HCT116 (cell line): ENCODE measurements at regions not wholly inside any gene's neighbourhood (a gene's known extent, or its start where the extent isn't known, plus 50 kb on each side); places are given as distances from the start of the nearest gene placed in this dataset.

Source experiments
- ATAC-seq: fragments of 200-7000 bp; cut with Tn5 transposase; 2 replicates; pipeline ENCODE4 v1.9.1; 2020; ENCODE audit warnings: mild to moderate bottlenecking, moderate library complexity
- BruUV-seq: library from RNA; stranded (reverse); fragments of 400-500 nt; replicated peaks from 2 replicates; lab custom pipeline; 2021; lab: Mats Ljungman, UMichigan
- CTCF ChIA-PET: fragments of 300-600 bp; sonication (Branson Sonifier 250); formaldehyde crosslinking; loops from one replicate; lab custom pipeline; 2021; ENCODE audit warnings: antibody characterized with exemption; lab: Charles Lee
- POLR2A ChIA-PET: fragments of 300-600, 350-600 bp; sonication (Branson Sonifier 250); formaldehyde crosslinking; loops from one replicate; lab custom pipeline; 2021; ENCODE audit warnings: antibody characterized with exemption; lab: Charles Lee
- RAD21 ChIA-PET, 2 experiments: fragments of 300-600 bp; sonication (Branson Sonifier 250); formaldehyde crosslinking; loops; one replicate each; lab custom pipeline; 2023; ENCODE audit warnings: low total read pairs in 2 of 2; ENCODE audit not compliant: uncharacterized antibody in 2 of 2, unreplicated experiment in 2 of 2, low non-redundant PET in 1 of 2; lab: Charles Lee
- DNase-seq: peaks from one replicate; pipeline ENCODE4 v3.0.0-alpha.2; 2010; ENCODE audit warnings: low read depth, low spot score
- H2AFZ ChIP-seq: fragments of 200-600 bp; shearing (Covaris generic), sonication (generic); 2 replicates; pipeline ENCODE4 v1.6.1; 2017; ENCODE audit warnings: low read depth, mixed run types, mixed read lengths, antibody characterized with exemption, low read length; ENCODE audit not compliant: poor library complexity, severe bottlenecking
- H3K27ac ChIP-seq: 2 replicates; pipeline ENCODE4 v1.5.1; 2012; ENCODE audit warnings: low read depth, low read length
- H3K27me3 ChIP-seq: fragments of 200-600 bp; sonication (generic); 2 replicates; pipeline ENCODE4 v1.6.1; 2016; ENCODE audit warnings: mixed run types, low read length, mixed read lengths; ENCODE audit not compliant: insufficient read depth
- H3K36me3 ChIP-seq, 2 experiments: fragments of 200-500 bp in 1 of 2; fragments of 200-600 bp in 1 of 2; sonication (Bioruptor generic) in 1 of 2; sonication (generic) in 1 of 2; 2 replicates each; pipeline versions ENCODE4 v1.5.1 to v1.6.1; 2014 to 2016; ENCODE audit warnings: low read length in 2 of 2, inconsistent platforms in 1 of 2, mixed read lengths in 1 of 2, mixed run types in 1 of 2; ENCODE audit not compliant: insufficient read depth in 2 of 2, control insufficient read depth in 1 of 2
- H3K4me1 ChIP-seq, 2 experiments: fragments of 200-600 bp in 1 of 2; sonication (generic) in 1 of 2; 2 replicates each; pipeline versions ENCODE4 v1.5.1 to v1.6.1; 2012 to 2017; ENCODE audit warnings: low read length in 2 of 2, inconsistent platforms in 1 of 2, mild to moderate bottlenecking in 1 of 2, mixed read lengths in 1 of 2, mixed run types in 1 of 2, moderate library complexity in 1 of 2; ENCODE audit not compliant: insufficient read depth in 2 of 2, control insufficient read depth in 1 of 2
- H3K4me2 ChIP-seq: fragments of 200-600 bp; sonication (generic); 2 replicates; pipeline ENCODE4 v1.6.1; 2017; ENCODE audit warnings: mixed run types, low read length, mixed read lengths
- H3K4me3 ChIP-seq, 2 experiments: fragments of 200-600 bp in 1 of 2; sonication (generic) in 1 of 2; replicated peaks in 1 of 2; 2 replicates each; pipeline ENCODE4 v1.5.1; 2011 to 2016; ENCODE audit warnings: low read length in 2 of 2, control low read depth in 1 of 2, low read depth in 1 of 2, mild to moderate bottlenecking in 1 of 2, mixed read lengths in 1 of 2, mixed run types in 1 of 2
- H3K79me2 ChIP-seq: fragments of 200-600 bp; sonication (generic); 2 replicates; pipeline ENCODE4 v1.6.1; 2017; ENCODE audit warnings: mild to moderate bottlenecking, mixed run types, low read length, moderate library complexity, mixed read lengths; ENCODE audit not compliant: insufficient read depth
- H3K9ac ChIP-seq: fragments of 200-600 bp; sonication (generic); 2 replicates; pipeline ENCODE4 v1.6.1; 2016; ENCODE audit warnings: low read length, mixed read lengths
- H3K9me2 ChIP-seq: fragments of 200-600 bp; sonication (generic), shearing (Covaris generic); 2 replicates; pipeline ENCODE4 v1.6.1; 2017; ENCODE audit warnings: mixed run types, mild to moderate bottlenecking, moderate library complexity; ENCODE audit not compliant: insufficient read depth
- H3K9me3 ChIP-seq, 2 experiments: fragments of 200-500 bp in 1 of 2; fragments of 200-600 bp in 1 of 2; sonication (Bioruptor generic) in 1 of 2; sonication (generic) in 1 of 2; 2 replicates each; pipeline ENCODE4 v1.6.1; 2014 to 2017; ENCODE audit warnings: low read length in 2 of 2, mixed read lengths in 2 of 2, inconsistent platforms in 1 of 2, low read depth in 1 of 2, mild to moderate bottlenecking in 1 of 2, mixed run types in 1 of 2, moderate library complexity in 1 of 2; ENCODE audit not compliant: control insufficient read depth in 1 of 2, insufficient read depth in 1 of 2
- H4K20me1 ChIP-seq: fragments of 200-600 bp; sonication (generic), shearing (Covaris generic); 2 replicates; pipeline ENCODE4 v1.6.1; 2017; ENCODE audit warnings: mixed run types, mild to moderate bottlenecking, moderate library complexity; ENCODE audit not compliant: insufficient read depth
- CEBPB ChIP-seq: IDR thresholded peaks from 2 replicates; pipeline ENCODE4 v1.6.1; 2012; ENCODE audit warnings: low read depth
- CTCF ChIP-seq, 3 experiments: fragments of 200-600 bp in 1 of 3; sonication (generic) in 1 of 3; IDR thresholded peaks in 2 of 3; conservative IDR thresholded peaks in 1 of 3; 2 replicates each; pipeline ENCODE4 v1.5.1; 2012 to 2017; ENCODE audit warnings: low read depth in 2 of 3, low read length in 2 of 3, antibody characterized with exemption in 1 of 3, borderline replicate concordance in 1 of 3, control low read depth in 1 of 3, mild to moderate bottlenecking in 1 of 3, mixed read lengths in 1 of 3, mixed run types in 1 of 3, moderate library complexity in 1 of 3; ENCODE audit not compliant: insufficient read depth in 1 of 3
- EGR1 ChIP-seq: IDR thresholded peaks from 2 replicates; pipeline ENCODE4 v1.6.1; 2012; ENCODE audit warnings: low read depth
- ELF1 ChIP-seq: IDR thresholded peaks from 2 replicates; pipeline ENCODE4 v1.6.1; 2012; ENCODE audit warnings: low read depth, borderline replicate concordance
- EZH2 ChIP-seq: fragments of 200-600 bp; sonication (generic); IDR thresholded peaks from 2 replicates; pipeline ENCODE4 v1.6.1; 2017; ENCODE audit warnings: antibody characterized with exemption, mixed run types
- EZH2phosphoT487 ChIP-seq: fragments of 200-600 bp; IDR thresholded peaks from 2 replicates; pipeline ENCODE4 v1.6.1; 2018; ENCODE audit warnings: antibody characterized with exemption, borderline replicate concordance
- JUND ChIP-seq: IDR thresholded peaks from 2 replicates; pipeline ENCODE4 v1.6.1; 2012
- MAX ChIP-seq: IDR thresholded peaks from 2 replicates; pipeline ENCODE4 v1.6.1; 2012
- POLR2A ChIP-seq: IDR thresholded peaks from 2 replicates; pipeline ENCODE4 v1.7.0; 2011; ENCODE audit warnings: borderline replicate concordance; ENCODE audit not compliant: insufficient read depth, insufficient read length; ENCODE audit errors: extremely low read depth
- POLR2AphosphoS5 ChIP-seq: IDR thresholded peaks from 2 replicates; pipeline ENCODE4 v1.6.1; 2011; ENCODE audit warnings: mild to moderate bottlenecking, low read depth, low read length, moderate library complexity
- REST ChIP-seq: IDR thresholded peaks from 2 replicates; pipeline ENCODE4 v1.6.1; 2012; ENCODE audit warnings: low read depth
- SIN3A ChIP-seq: IDR thresholded peaks from 2 replicates; pipeline ENCODE4 v1.6.1; 2012; ENCODE audit warnings: low read depth
- SRF ChIP-seq: IDR thresholded peaks from 2 replicates; pipeline ENCODE4 v1.6.1; 2012; ENCODE audit warnings: low read depth
- TCF7L2 ChIP-seq: IDR thresholded peaks from 2 replicates; pipeline ENCODE4 v1.7.0; 2011; ENCODE audit warnings: borderline replicate concordance, inconsistent platforms; ENCODE audit not compliant: insufficient read depth, insufficient read length; ENCODE audit errors: extremely low read depth
- YY1 ChIP-seq: IDR thresholded peaks from 2 replicates; pipeline ENCODE4 v1.6.1; 2011; ENCODE audit warnings: low read length, low read depth, moderate library complexity, mild to moderate bottlenecking; ENCODE audit not compliant: insufficient replicate concordance; ENCODE audit errors: extremely low read depth
- ZBTB33 ChIP-seq: IDR thresholded peaks from 2 replicates; pipeline ENCODE4 v1.6.1; 2011; ENCODE audit warnings: mild to moderate bottlenecking, low read length, moderate library complexity; ENCODE audit not compliant: insufficient replicate concordance; ENCODE audit errors: extremely low read depth
- ZFX ChIP-seq: fragments of 450-650 bp; IDR thresholded peaks from 2 replicates; pipeline ENCODE4 v1.6.1; 2017
- ZNF274 ChIP-seq: fragments of 200-500 bp; sonication (Bioruptor generic); IDR thresholded peaks from 2 replicates; pipeline ENCODE4 v1.6.1; 2014; ENCODE audit warnings: mild to moderate bottlenecking, low read depth, low read length, inconsistent platforms
- intact Hi-C: fragments of 100-400 bp; cut with micrococcal nuclease; formaldehyde crosslinking; loops from 2 replicates; pipeline ENCODE4 v1.10.0; 2022

- intact Hi-C loops: no loop called here
- Histone ChIP-seq H3K9me3 (peaks cover 0 to 7% of the 10 kb centered on the region in 2 experiments; a peak in 2 of 4 replicates), H3K4me2 (no peak overlapping the region), H3K27me3 (no peaks in the 10 kb centered on the region), H3K9ac (no peak overlapping the region), H4K20me1 (no peaks in the 10 kb centered on the region), H3K27ac (no peak overlapping the region), H3K4me1 (no peaks in the 10 kb centered on the region), H3K36me3 (no peaks in the 10 kb centered on the region), H3K4me3 (no peak overlapping the region), H2AFZ (no peak overlapping the region), H3K9me2 (no peaks in the 10 kb centered on the region), H3K79me2 (no peaks in the 10 kb centered on the region)
- ChIA-PET RAD21 (no interaction called here), CTCF (no interaction called here), POLR2A (no interaction called here)
- TF ChIP-seq ELF1 (no peak), YY1 (no peak), ZBTB33 (no peak), REST (no peak), SIN3A (no peak), EZH2 (no peak), POLR2A (no peak), SRF (no peak), JUND (no peak), ZNF274 (no peak), TCF7L2 (no peak), CEBPB (no peak), EZH2phosphoT487 (no peak), MAX (no peak), CTCF (IDR thresholded peaks at IDR 0.05 in 2 of 3, conservative IDR thresholded peaks at IDR 0.05 in 1 of 3; ENCODE audit: borderline replicate concordance in 1 of 3, insufficient read depth in 1 of 3, low read depth in 2 of 3, low read length in 2 of 3) (no peak), POLR2AphosphoS5 (no peak), EGR1 (no peak), ZFX (no peak)
- ATAC-seq (no peak), DNase-seq (no peak)
- no TSS peak for BruUV-seq
Observed at GRCh38 chr11:50246699-50247098, 214.0 kb downstream of the OR4C45 start.
